ENCODE measurements at regions not wholly inside any gene's neighbourhood (a gene's known extent, or its start where the extent isn't known, plus 50 kb on each side); places are given as distances from the start of the nearest gene placed in this dataset.
"Not testable (repeated sequence)": the region's sequence is repeated elsewhere in the genome, so short reads cannot be mapped to it uniquely, and the experiment has no call there.

GRCh38 chr6:164345327-164345726 lies 930.8 kb downstream of the QKI start:
- DNase-seq = no peak

GRCh38 chr6:164344801-164345291 lies 930.3 kb downstream of the QKI start:
- DNase-seq = no peak

- DNase-seq = not testable (repeated sequence)
Observed at GRCh38 chr6:164339442-164339841, 924.9 kb downstream of the QKI start.

- DNase-seq = no peak
Observed at GRCh38 chr6:164337925-164338397, 923.4 kb downstream of the QKI start.

- no peak for DNase-seq
Observed at GRCh38 chr6:164337024-164337924, 922.8 kb downstream of the QKI start.

GRCh38 chr6:164336455-164336854 lies 921.9 kb downstream of the QKI start:
- DNase-seq = no peak

- DNase-seq = no peak
Observed at GRCh38 chr6:164331026-164331425, 916.5 kb downstream of the QKI start.

GRCh38 chr6:164325168-164325567 lies 910.6 kb downstream of the QKI start:
- DNase-seq = no peak

- no peak for DNase-seq
Observed at GRCh38 chr6:164322533-164322932, 908.0 kb downstream of the QKI start.

- no peak for DNase-seq
Observed at GRCh38 chr6:164321297-164321696, 906.8 kb downstream of the QKI start.

GRCh38 chr6:164315376-164315775 lies 900.9 kb downstream of the QKI start:
- no peak for DNase-seq

- no peak for DNase-seq
Observed at GRCh38 chr6:164308339-164308738, 893.8 kb downstream of the QKI start.

- no peak for DNase-seq
Observed at GRCh38 chr6:164303102-164303964, 888.8 kb downstream of the QKI start.

GRCh38 chr6:164296411-164296810 lies 881.9 kb downstream of the QKI start:
- DNase-seq = no peak

GRCh38 chr6:164294047-164294784 lies 879.7 kb downstream of the QKI start:
- DNase-seq = no peak

- DNase-seq = no peak
Observed at GRCh38 chr6:164291224-164291623, 876.7 kb downstream of the QKI start.

- DNase-seq = no peak
Observed at GRCh38 chr6:164290101-164290500, 875.6 kb downstream of the QKI start.

- DNase-seq = no peak
Observed at GRCh38 chr6:164286011-164286410, 871.5 kb downstream of the QKI start.

- no peak for DNase-seq
Observed at GRCh38 chr6:164283574-164283973, 869.1 kb downstream of the QKI start.

- no peak for DNase-seq
Observed at GRCh38 chr6:164276211-164276610, 861.7 kb downstream of the QKI start.

GRCh38 chr6:164275773-164276172 lies 861.3 kb downstream of the QKI start:
- no peak for DNase-seq

- DNase-seq = no peak
Observed at GRCh38 chr6:164274493-164274892, 860.0 kb downstream of the QKI start.

- no peak for DNase-seq
Observed at GRCh38 chr6:164273491-164273890, 859.0 kb downstream of the QKI start.
